Colonic mucosa (tissue), 4 donors: ENCODE measurements at regions not wholly inside any gene's neighbourhood (a gene's known extent, or its start where the extent isn't known, plus 50 kb on each side); places are given as distances from the start of the nearest gene placed in this dataset.
A peak's percentile ranks its signal among the peaks of the same experiment; 100 is the strongest.

Experiments used
- DNase-seq: peaks from one replicate; pipeline ENCODE4 v3.0.0-alpha.2; 2020
- H3K27ac ChIP-seq: fragments of 200-600 bp; one replicate; pipeline ENCODE4 v1.8.0; 2021
- H3K27me3 ChIP-seq: fragments of 200-600 bp; one replicate; pipeline ENCODE4 v1.8.0; 2021
- H3K36me3 ChIP-seq: fragments of 200-600 bp; one replicate; pipeline ENCODE4 v1.8.0; 2021
- H3K4me1 ChIP-seq: fragments of 200-600 bp; one replicate; pipeline ENCODE4 v1.8.0; 2021; ENCODE audit warnings: mild to moderate bottlenecking
- H3K4me3 ChIP-seq: fragments of 200-600 bp; one replicate; pipeline ENCODE4 v1.8.0; 2021
- H3K9ac ChIP-seq, 2 donors: one replicate each; pipeline ENCODE4 v1.7.0; 2013; ENCODE audit warnings: control low read depth in 2 of 2, low read depth in 2 of 2, low read length in 2 of 2
- H3K9me3 ChIP-seq: fragments of 200-600 bp; one replicate; pipeline ENCODE4 v1.8.0; 2021
- CTCF ChIP-seq: fragments of 200-600 bp; IDR thresholded peaks from one replicate; pipeline ENCODE4 v1.8.0; 2022; ENCODE audit warnings: antibody characterized with exemption, mild to moderate bottlenecking
- intact Hi-C: fragments of 100-400 bp; cut with DNase I; formaldehyde crosslinking; loops from one replicate; pipeline ENCODE4 v1.14.1; 2022
- donor health status: healthy.
- donor health status: DM: no; HTN: no; CAD: no.
- donor health status: DM: no; HTN: no; CAD: no.

DNA sequence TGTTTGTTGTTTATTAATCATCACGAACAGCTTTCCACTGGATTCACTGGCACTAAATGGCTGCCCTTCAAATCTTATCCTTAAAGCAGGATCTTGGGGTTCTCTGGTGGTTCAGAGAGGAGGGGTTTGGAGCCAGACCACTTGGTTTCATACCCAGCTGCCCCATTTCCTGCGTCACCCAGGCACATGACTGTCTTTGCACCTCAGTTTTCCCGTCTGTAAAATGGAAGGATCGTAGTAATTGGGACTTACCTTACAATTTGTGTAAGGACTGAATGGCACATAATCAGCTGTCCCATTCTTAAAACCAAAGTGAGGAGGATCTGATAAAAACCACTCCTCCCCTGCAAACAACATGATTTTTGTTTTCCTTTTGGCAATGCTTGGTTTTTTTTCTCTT, 318.3 kb downstream of the ZNF536 start:
- Histone ChIP-seq H3K4me3 (no peak overlapping the region), H3K36me3 (no peaks in the 10 kb centered on the region), H3K4me1 (no peaks in the 10 kb centered on the region), H3K9ac (no peak overlapping the region), H3K27me3 (no peaks in the 10 kb centered on the region), H3K27ac (no peak overlapping the region), H3K9me3 (no peaks in the 10 kb centered on the region)
- TF ChIP-seq CTCF: no peak
- no peak for DNase-seq
- intact Hi-C loops: no loop called here

DNA sequence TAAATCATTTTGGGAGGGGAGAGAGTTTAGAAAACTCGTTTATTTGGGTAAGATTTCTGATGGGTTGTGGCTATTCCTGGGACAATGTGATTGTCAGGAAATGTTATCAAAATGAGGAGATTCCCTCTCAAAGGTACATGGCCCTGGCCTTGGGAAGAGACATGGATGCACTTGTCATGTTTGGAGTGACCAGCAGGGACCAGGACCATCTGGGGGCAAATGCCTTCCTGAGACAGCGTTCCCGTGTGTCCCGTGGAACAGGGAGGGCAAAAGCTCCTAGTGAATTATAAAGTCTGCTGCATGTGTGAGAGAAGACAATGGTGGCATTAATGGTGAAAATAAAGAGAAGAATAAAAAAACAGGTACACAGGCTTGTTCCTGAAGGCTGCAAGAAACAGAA, 317.3 kb downstream of the ZNF536 start:
- no peak overlapping the region for H3K27ac ChIP-seq
- H3K9ac ChIP-seq: no peak overlapping the region
- intact Hi-C loops: no loop called here
- DNase-seq: no peak
- H3K4me1 ChIP-seq: no peaks in the 10 kb centered on the region
- no peak overlapping the region for H3K4me3 ChIP-seq
- TF ChIP-seq CTCF: no peak
- H3K9me3 ChIP-seq: no peaks in the 10 kb centered on the region
- H3K36me3 ChIP-seq: no peaks in the 10 kb centered on the region
- H3K27me3 ChIP-seq: no peaks in the 10 kb centered on the region

DNA sequence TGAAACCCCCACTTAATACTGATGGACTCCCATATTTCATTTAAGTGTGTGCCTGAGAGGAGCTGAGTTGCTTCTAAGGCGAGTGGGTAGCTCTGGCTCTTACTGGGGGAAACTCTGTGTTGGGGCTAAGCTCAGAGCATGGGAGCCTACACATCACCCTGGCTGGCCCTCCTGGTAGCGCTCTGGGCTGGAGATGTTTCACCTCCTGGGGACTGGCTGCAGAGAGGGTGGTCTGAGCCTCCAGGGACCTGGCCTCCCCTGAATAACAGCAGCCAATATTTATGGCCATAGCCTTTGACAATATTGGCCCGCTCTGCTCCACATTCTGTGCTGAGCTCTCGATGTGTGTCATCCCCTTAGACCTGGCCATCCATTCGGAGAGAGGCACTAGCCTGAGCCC, 316.5 kb downstream of the ZNF536 start:
- Histone ChIP-seq H3K9ac (no peak overlapping the region), H3K4me3 (no peak overlapping the region), H3K27me3 (no peaks in the 10 kb centered on the region), H3K27ac (no peak overlapping the region), H3K9me3 (no peaks in the 10 kb centered on the region), H3K4me1 (no peaks in the 10 kb centered on the region), H3K36me3 (no peaks in the 10 kb centered on the region)
- intact Hi-C loops: no loop called here
- DNase-seq: no peak
- no peak for TF ChIP-seq CTCF

GRCh38 chr19:30686826-30687566, 314.8 kb downstream of the ZNF536 start:
- Histone ChIP-seq H3K27me3 (peaks cover 3% of the 10 kb centered on the region), H3K27ac (no peak overlapping the region), H3K9ac (no peak overlapping the region), H3K4me3 (no peak overlapping the region), H3K36me3 (no peaks in the 10 kb centered on the region), H3K4me1 (no peaks in the 10 kb centered on the region), H3K9me3 (no peaks in the 10 kb centered on the region)
- intact Hi-C loops: no loop called here
- TF ChIP-seq CTCF: no peak
- no peak for DNase-seq

GRCh38 chr19:30686176-30686820, 314.1 kb downstream of the ZNF536 start:
- Histone ChIP-seq H3K27ac (no peak overlapping the region), H3K4me1 (no peaks in the 10 kb centered on the region), H3K9me3 (no peaks in the 10 kb centered on the region), H3K36me3 (no peaks in the 10 kb centered on the region), H3K4me3 (no peak overlapping the region), H3K27me3 (peaks cover 3% of the 10 kb centered on the region), H3K9ac (peak overlapping the region in 1 of 2 donors; percentile 27)
- TF ChIP-seq CTCF: no peak
- intact Hi-C loops: no loop called here
- no peak for DNase-seq
